ENCODE measurements at regions not wholly inside any gene's neighbourhood (a gene's known extent, or its start where the extent isn't known, plus 50 kb on each side); places are given as distances from the start of the nearest gene placed in this dataset.
"Not testable (repeated sequence)": the region's sequence is repeated elsewhere in the genome, so short reads cannot be mapped to it uniquely, and the experiment has no call there.

DNA sequence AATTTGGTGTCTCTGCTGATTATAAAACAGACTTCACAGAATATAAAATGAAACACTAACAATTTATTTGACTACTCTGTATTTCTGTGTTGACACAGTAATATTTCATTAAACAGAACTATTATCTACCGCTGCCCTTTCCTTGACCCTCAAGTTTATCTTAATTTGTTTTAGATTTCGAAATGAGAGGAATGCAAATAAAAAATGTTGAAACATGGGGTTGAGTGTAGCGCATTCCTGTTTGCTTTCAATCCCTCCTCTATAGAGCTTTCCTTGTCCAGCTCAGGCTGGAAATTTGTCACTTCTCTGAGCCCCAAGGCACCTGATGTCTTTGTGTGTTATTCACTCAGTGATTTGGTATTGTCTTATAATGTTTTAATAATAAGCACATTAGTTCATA lies 550.2 kb downstream of the ZBBX start:
- DNase-seq (ENCODE audit: low read depth, low spot score), result no peak

DNA sequence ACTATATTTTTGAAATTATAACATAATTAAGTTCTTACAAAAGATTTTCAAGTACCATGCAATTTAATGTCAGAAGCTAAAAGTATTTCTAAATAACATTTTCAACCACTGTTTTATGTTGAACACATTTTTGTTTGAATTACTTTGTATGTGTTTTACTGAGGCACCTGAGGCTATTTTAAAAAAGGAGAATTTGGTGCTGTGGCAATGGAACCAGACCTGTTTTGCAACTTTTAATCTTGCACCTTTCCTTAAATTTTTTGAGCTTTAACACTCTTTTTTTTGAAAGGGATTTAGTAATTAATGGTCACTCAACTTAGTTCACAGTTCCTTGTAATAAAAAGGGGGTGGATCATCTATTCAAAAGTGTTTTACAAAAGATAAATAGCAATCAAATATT lies 561.6 kb downstream of the ZBBX start:
- no peak for DNase-seq (ENCODE audit: low read depth, low spot score)

DNA sequence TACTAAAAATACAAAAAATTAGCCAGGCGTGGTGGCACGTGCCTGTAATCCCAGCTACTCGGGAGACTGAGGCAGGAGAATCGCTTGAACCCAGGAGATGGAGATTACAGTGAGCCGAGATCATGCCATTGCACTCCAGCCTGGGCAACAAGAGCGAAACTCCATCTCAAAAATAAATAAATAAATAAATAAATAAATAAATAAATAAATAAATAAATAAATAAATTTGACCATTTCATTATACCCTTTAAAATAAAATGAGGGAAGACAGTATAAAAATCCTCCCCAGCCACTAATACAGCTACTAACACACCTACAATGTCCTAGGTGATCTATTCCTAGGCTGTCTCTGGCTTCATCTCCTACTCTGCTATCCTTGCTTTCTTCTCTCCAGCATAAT lies 562.8 kb downstream of the ZBBX start:
- not testable (repeated sequence) for DNase-seq (ENCODE audit: low read depth, low spot score)

DNA sequence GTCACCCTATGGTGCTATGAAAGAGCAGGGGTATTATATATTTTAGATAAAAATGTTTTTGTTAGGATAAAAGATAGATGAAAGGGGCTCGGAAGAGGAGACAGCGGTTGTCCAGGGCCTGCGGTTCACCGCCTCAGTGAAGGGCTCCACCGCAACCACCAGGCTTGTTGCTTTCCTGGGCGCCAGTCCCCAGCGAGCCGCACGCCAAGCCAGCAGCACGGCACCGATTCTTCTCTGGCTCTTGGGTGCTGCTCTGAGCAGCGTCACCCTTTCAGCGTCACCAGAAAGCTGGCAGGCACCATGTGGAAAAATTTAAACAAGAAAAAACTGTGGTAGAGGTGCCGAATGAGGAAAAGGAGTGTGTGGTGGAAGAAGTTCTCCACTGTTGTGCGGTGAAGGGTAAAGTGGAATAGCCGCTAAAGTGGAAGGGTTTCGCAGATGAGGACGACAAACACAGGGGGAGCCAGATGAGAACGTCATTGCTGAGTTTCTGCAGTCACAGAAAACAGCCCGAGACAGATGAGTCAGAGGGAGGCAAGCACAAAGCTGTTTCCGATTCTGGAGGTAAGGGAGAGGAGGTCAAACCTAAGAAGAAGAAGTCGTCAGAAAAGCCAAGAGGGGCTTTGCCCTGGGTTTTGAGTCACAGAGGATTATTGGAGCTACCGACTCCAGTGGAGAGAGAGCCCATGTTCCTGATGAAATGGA lies 569.2 kb downstream of the ZBBX start:
- DNase-seq (ENCODE audit: low read depth, low spot score), result no peak

DNA sequence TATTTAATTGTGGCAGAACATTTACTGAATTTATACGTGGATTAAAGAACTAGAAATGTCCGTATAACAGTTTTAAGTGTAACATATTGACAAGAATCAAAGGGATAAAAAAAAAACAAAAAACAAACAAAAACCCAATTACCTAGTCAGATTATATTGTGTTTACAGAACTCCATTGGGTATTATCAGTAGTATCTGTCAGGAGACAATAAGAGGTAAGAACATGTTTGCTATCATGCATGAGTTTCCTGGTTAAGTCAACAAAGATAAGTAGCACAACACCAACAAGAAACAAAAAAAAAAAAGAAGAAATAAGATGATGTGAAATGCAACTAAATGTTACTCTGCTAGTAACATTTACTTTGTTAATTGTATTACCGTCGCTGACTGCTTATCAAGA lies 570.6 kb downstream of the ZBBX start:
- DNase-seq (ENCODE audit: low read depth, low spot score), result no peak

DNA sequence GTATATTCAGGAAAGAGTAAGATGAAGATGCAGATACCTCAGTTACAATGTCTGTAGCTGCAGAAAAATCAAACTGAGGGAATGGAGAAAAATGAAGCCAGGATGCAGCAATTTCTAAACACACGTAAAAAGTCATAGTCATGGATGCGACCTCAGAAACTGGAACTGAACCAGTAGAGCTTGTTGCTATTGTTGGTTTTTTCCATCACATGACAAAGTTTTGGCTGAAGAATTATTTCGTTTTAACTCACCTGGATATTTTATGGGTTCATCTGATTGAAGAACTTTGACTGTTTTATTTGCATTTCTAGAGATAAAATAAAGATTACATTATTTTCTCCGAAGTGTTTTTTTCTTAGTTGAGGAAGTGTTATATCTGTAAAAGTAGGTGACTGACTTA lies 591.2 kb downstream of the ZBBX start:
- no peak for DNase-seq (ENCODE audit: low read depth, low spot score)

DNA sequence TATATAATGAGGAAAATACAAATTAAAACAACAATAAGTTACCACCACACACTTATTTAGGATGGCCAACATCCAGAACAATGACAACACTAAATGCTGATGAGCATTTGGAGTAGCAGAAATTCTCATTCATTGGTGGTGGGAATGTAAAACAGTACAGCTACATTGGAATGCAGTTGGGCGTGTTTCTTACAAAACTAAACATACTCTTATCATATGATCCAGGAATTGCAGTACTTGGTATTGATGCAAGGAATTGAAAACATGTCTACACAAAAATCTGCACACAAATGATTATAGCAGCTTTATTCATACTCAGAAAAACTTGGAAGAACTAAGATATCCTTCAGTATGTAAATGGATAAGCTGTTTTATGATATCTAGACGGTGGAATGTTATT lies 594.2 kb downstream of the ZBBX start:
- no peak for DNase-seq (ENCODE audit: low read depth, low spot score)

DNA sequence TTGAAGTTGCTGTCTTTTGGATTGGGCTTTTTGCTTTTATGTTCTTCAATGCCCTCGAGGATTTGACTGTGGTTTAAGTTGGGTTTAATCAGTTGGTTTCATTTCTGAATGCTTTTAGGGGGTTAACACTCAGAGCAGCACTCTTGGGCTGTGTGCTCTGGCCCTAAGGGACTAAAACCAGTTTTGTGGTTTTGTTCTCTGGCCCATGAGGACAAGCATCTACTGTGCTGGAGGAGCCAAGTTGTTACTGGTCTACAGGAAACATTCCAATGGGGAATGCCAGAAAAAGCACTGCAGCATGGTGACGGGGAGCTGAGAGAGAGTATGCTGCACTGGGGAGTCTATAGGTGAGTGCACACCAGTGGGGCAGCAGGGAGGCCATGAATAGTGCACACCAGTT lies 596.9 kb downstream of the ZBBX start:
- no peak for DNase-seq (ENCODE audit: low read depth, low spot score)

DNA sequence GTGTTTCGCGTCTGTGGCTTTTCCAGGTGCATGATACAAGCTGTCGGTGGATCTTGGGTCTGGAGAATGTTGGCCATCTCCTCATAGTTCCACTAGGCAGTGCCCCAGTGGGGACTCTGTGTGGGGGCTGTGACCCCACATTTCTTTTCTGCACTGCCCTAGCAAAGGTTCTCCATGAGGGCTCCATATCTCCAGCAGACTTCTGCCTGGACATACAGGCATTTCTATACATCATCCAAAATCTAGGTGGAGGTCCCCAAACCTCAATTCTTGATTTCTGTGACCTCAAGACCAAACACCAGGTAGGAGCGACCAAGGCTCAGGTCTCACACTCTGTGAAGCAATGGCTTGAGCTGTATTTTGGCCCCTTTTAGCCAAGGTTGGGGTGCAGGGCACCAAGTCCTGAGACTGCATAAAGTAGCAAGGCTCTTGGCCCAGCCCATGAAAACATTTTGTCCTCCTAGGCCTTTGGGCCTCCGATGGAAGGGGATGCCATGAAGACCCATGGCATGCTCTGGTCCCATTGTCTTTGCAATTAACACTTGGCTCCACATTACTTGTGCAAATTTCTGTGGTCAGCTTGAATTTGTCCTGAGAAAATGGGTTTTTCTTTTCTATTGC lies 615.3 kb downstream of the ZBBX start:
- no peak for DNase-seq (ENCODE audit: low read depth, low spot score)

DNA sequence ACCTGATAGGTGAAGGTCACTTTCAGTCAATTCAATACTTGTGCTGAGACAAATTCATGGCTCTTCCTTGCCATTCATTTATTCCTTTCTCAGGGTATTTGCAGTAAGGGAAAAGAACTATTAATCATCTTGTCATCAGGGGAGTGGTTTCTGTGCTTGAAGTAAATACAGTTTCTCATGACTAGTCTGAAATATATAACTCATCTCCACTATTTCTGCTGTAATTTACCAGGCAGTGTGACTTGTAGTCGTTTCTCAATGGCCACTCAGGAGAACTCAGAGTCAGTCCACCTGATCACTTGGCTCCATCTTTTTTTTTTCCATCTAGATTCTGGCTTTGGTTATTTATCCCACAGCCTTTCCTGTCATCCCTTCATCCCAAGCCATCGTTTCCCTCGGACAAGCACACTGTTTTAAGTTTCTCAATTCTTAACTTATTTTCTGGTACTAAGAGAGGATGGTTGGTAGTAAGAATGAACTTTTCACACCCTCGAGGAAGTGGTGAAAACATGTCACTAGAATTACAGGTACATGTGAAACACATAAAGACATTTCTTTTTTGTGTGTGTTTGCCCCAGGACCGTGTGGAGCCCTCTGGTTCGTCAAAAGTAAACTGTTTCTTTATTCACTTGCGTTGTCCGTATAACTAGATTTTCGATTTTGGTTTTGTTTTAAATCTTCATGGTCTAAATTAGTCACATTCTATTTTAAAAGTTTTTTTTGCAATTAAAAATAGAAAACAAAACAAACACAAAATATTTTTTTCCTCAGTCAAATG lies 620.2 kb downstream of the ZBBX start:
- DNase-seq (ENCODE audit: low read depth, low spot score), result no peak

DNA sequence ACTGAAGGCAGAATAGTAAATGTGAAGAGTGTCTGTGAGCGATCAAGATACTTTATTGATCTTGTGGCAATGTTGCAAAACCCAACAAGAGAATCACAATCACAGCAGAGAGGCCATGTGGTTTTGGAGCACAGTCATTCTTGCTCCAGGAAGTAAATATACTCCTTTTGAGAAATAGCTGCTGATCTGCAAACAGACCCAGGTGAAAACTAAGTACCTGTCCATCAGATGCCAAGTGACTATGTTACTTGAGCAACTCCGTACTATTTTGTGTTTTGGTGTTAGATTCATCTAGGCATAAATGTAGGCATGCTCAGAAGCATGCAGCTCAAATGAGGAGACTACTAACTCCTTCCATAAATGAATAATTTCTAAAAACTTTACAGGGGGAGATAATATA lies 627.9 kb downstream of the ZBBX start:
- no peak for DNase-seq (ENCODE audit: low read depth, low spot score)

DNA sequence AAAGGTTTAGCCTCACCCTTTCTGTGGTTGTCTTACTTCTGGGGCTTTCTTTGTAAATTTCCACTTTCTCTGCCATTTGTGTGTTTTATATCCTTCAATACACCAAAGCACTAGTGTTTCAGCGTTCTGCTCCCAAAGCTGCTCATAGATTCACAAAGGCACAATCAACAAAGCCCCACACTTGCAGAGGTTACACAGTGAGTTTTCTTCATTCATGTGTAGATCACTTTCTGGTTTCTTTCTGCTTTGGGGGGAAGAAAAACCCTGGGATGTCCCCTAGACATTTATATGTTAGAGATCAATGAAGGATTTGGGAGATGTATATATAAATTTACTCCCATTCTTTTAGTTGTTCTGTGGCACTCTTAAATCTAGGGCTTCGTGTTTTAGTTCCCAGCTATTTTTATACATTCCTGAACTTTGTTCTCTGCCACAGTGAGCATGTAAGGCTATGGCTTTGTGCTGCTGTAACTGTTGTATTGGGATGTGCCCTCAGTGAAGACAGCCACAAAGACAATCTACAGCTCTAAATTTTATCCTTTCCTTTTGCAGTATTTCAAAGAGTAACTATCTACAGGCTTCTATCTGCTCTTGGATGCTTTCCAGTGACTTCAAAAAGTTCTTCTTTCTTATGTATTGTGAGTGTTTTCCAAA lies 636.5 kb downstream of the ZBBX start:
- DNase-seq (ENCODE audit: low read depth, low spot score), result no peak

DNA sequence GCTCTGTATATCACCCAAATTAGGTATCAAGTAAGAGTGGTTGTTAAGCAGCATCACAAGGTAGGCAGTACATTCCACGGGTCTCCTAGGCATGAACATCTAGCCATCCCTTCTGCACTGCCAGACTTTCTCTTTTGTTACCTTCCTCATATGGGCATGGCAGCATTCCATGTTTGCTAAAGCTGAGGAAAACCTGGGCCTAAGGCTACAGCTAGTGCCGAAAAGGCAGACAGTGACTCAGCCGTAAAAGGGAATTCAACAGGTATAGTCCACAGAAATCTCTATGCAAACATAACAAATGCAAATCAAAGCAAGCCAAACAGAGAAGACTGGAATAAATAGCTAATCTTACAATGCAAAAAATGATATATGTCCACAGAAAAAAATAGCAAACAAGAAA lies 645.4 kb downstream of the ZBBX start:
- no peak for DNase-seq (ENCODE audit: low read depth, low spot score)

DNA sequence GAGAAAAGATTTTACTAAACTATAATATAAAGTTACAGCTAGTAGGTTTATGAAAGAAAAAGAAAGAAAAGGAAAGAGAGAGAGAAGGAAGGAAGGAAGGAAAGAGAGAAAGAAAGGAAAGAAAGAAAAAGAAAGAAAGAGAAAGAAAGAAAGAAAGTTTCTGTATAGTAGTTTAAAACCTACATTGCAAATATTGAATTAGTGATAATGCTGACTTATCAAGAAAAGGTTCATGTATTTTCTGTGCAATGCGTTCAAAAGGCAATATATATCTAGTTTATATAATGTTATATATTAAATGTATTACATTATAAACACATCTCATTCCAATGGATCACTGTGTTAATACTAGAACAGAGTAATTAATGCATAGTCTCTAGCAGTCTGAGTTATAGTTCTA lies 648.4 kb downstream of the ZBBX start:
- DNase-seq (ENCODE audit: low read depth, low spot score), result no peak

DNA sequence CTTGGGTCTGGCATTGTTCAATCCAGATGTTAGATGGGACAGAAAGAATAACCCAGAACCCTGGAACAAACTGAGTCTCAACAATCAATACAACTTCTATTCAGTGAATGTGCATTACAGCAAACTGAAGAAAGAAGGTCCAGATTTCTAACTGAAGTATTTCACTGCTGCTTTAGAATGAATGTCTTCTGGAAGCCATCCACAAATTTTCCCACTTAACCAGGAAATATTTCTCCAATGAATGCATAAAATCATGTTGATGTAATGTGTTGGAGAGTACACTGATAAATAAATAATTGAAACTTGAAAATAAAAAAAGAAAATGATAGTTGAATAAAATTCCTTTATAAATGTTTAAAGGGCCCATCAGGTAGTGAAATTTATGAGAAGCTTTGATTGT lies 658.6 kb downstream of the ZBBX start:
- DNase-seq (ENCODE audit: low read depth, low spot score), result no peak

DNA sequence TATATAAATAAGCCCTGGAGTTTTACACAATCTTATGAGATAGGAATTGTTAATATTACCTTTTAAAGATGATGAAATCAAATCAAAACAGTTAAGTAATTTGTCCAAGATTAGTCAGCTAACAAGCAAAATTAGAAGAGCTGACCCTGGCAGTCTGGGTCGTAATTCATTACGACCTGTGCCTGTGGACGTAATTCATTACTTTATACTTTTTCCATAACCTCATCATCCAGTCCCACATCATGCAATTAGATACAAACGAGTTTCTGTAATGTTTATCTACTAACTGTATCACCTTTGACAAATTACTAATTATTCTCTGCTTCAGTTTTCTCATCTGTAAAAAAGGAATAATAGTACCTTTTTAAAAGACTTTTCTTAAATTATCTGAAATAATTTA lies 665.9 kb downstream of the ZBBX start:
- no peak for DNase-seq (ENCODE audit: low read depth, low spot score)

DNA sequence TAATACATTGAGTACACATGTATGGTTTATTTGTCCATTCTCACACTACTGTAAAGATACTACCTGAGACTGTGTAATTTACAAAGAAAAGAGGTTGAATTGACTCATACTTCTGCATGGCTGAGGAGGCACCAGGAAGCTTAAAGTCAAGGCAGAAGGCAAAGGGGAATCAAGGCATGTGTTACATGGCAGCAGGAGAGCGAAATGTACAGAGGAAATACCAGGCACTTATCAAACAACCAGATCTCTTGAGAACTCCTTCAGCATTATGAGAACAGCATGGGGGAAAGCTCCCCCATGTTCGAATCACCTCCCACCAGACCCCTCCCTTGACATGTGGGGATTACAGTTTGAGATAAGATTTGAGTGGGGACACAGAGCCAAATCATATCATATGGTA lies 666.3 kb downstream of the ZBBX start:
- no peak for DNase-seq (ENCODE audit: low read depth, low spot score)

DNA sequence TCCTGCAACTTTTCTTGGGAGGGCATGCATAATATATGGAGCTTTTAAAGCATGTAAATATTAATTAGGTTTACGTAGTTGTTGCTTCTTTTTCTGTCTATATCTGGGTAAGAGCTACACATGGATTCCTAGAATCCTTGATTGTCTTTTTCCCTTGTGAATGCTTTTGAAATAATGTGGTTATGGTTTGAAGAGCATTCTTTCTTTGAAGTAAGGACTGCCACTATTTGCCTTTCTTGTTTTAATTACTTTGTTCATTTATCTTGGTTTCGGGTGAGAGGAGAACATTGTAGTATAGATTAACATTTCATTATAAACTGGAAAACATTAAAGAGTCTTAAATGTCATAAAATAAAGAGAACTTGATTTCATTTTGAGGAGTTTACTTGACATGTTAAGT lies 674.0 kb downstream of the ZBBX start:
- DNase-seq (ENCODE audit: low read depth, low spot score), result no peak

DNA sequence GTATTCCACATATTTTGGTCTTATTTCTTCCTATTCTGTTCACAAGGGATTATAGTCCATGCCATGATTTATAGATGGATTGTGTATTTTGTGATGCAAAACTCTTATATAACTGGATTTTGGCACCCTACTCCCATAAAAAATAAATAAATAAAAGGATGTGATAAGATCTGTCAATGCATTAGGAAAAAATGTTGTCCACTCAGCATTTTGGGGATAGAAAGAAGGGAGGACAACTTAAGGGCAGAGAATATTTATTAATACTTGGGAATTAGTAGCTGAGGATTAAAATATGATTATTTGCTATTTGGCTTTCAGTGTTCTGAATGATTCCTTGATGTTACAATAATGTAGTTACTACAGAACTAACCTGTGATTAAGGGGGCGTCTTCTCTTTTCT lies 682.6 kb downstream of the ZBBX start:
- DNase-seq (ENCODE audit: low read depth, low spot score), result no peak

DNA sequence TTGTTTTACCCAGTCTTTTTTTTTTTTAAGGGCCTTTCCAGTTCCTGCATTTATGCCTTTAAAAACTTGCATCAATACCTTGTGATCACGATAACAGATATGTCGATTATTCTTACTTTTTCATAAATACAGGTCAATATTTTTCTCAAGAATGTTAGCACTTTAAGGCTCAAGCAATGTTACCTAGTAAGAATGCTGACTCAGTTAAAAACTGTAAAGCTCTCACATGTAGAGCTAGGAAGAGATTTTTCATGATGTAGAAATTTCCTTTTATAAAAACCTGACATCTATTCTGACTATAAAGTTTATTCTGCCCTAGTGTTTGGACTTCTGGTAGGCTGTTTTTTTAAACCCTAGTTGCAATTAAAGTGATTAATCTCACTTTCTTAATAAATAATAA lies 684.0 kb downstream of the ZBBX start:
- DNase-seq (ENCODE audit: low read depth, low spot score), result no peak

DNA sequence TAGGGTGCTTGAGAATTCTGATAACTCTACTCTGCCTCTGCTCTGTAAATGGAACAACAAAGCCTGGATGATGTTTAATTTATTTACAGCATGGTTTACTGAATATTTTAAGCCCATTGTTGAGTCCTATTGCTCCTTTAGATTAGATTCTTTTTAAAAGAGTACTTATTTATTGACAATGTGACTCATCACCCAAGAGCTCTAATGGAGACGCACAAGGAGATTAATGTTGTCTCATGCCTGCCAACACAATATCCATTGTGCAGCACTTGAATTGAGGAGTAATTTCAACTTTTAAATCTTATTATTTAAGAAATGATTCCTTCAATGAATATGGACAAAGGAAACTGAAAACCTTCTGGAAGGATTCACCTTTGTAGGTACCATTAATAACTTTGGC lies 691.4 kb downstream of the ZBBX start:
- DNase-seq (ENCODE audit: low read depth, low spot score), result no peak

DNA sequence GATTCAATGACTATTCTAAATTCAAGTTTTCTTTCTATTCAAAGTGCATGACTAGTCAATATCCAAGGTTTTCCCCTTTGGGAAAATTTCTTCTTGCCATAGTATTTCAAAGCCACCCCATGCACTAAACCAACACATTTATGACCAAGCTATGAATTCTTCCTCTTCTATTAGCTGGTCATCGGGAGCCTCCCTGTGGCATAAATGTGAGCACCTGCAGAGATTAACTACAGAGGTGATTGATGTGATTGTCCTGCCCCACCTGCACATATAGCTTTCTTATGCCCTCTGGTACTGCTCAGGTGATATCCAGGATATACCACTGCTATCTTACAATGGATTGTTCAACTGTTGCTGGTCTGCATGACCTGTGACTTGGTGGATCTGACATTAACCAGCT lies 694.9 kb downstream of the ZBBX start:
- DNase-seq (ENCODE audit: low read depth, low spot score), result no peak

DNA sequence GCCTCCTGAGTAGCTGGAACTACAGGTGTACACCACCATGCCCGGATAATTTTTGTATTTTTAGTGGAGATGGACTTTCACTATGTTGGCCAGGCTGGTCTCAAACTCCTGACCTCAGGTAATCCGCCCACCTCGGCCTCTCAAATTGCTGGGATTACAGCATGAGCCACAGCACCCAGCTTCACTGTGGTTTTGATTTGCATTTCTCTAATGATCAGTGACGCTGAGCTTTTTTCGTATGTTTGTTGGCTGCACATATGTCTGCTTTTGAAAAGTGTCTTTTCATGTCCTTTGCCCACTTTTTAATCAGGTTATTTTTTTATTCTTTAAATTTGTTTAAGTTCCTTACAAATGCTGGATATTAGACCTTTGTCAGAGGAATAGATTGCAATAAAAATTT lies 696.0 kb downstream of the ZBBX start:
- not testable (repeated sequence) for DNase-seq (ENCODE audit: low read depth, low spot score)

Measured in iPS DF 19.7 (cell line).